Breast epithelium (tissue), 3 donors: ENCODE measurements at regions not wholly inside any gene's neighbourhood (a gene's known extent, or its start where the extent isn't known, plus 50 kb on each side); places are given as distances from the start of the nearest gene placed in this dataset.

Experiments used
- CTCF ChIP-seq, 3 donors: fragments of 450-650 bp; IDR thresholded peaks; one replicate each; pipeline ENCODE4 v1.5.1; 2016 to 2017; ENCODE audit warnings: antibody characterized with exemption in 3 of 3, mild to moderate bottlenecking in 3 of 3, moderate library complexity in 3 of 3
- POLR2A ChIP-seq: fragments of 450-650 bp; IDR thresholded peaks from one replicate; pipeline ENCODE4 v1.6.1; 2016; ENCODE audit warnings: antibody characterized with exemption, mild to moderate bottlenecking, moderate library complexity

GRCh38 chr10:123323884-123324283, 169.7 kb downstream of the BUB3 start:
- TF ChIP-seq CTCF (IDR thresholded peaks at IDR 0.05), result no peak
- no peak for TF ChIP-seq POLR2A
